PC-3 (cell line): ENCODE measurements at regions not wholly inside any gene's neighbourhood (a gene's known extent, or its start where the extent isn't known, plus 50 kb on each side); places are given as distances from the start of the nearest gene placed in this dataset.

ENCODE experiments used
- ATAC-seq: fragments of 200-7000 bp; cut with Tn5 transposase; 2 replicates; pipeline ENCODE4 v1.9.1; 2020; ENCODE audit warnings: mild to moderate bottlenecking, moderate library complexity
- BruUV-seq: library from RNA; stranded (reverse); fragments of 400-500 nt; replicated peaks from 2 replicates; lab custom pipeline; 2021; lab: Mats Ljungman, UMichigan
- CTCF ChIA-PET: fragments of 300-600 bp; sonication (Branson Sonifier 250); formaldehyde crosslinking; loops from one replicate; lab custom pipeline; 2022; ENCODE audit warnings: antibody characterized with exemption; lab: Charles Lee
- POLR2A ChIA-PET: fragments of 300-600 bp; sonication (Branson Sonifier 250); formaldehyde crosslinking; loops from one replicate; lab custom pipeline; 2022; ENCODE audit warnings: antibody characterized with exemption; ENCODE audit not compliant: unreplicated experiment; lab: Charles Lee
- DNase-seq: peaks from one replicate; pipeline ENCODE4 v3.0.0-alpha.2; 2015
- H2AFZ ChIP-seq: fragments of 300-600 bp; sonication (generic); 2 replicates; pipeline ENCODE4 v1.6.0; 2016; ENCODE audit warnings: antibody characterized with exemption, low read length
- H3F3A ChIP-seq: fragments of 300-600 bp; sonication (generic); one replicate; pipeline ENCODE4 v1.6.0; 2017; ENCODE audit warnings: antibody characterized with exemption, low read length, control low read depth, mild to moderate bottlenecking; ENCODE audit not compliant: unreplicated experiment
- H3K27ac ChIP-seq: fragments of 300-600 bp; sonication (generic); 2 replicates; pipeline ENCODE4 v1.5.1; 2016; ENCODE audit warnings: mild to moderate bottlenecking, low read length
- H3K27me3 ChIP-seq: fragments of 300-600 bp; sonication (generic); 2 replicates; pipeline ENCODE4 v1.6.1; 2016; ENCODE audit warnings: low read length, mixed read lengths
- H3K36me3 ChIP-seq: fragments of 300-600 bp; sonication (generic); 2 replicates; pipeline ENCODE4 v1.6.1; 2016; ENCODE audit warnings: low read depth, mixed run types, low read length, mixed read lengths
- H3K4me1 ChIP-seq: fragments of 300-600 bp; sonication (generic); 2 replicates; pipeline ENCODE4 v1.5.1; 2016; ENCODE audit warnings: low read length; ENCODE audit not compliant: insufficient read depth
- H3K4me2 ChIP-seq: fragments of 300-600 bp; sonication (generic); 2 replicates; pipeline ENCODE4 v1.6.0; 2016; ENCODE audit warnings: low read length
- H3K4me3 ChIP-seq: fragments of 300-600 bp; sonication (generic); 2 replicates; pipeline ENCODE4 v1.5.1; 2016; ENCODE audit warnings: mild to moderate bottlenecking, low read length, mixed read lengths
- H3K79me2 ChIP-seq: fragments of 300-600 bp; sonication (generic); 2 replicates; pipeline ENCODE4 v1.6.1; 2017; ENCODE audit warnings: low read length, mixed read lengths
- H3K9ac ChIP-seq: fragments of 300-600 bp; sonication (generic); 2 replicates; pipeline ENCODE4 v1.6.0; 2016; ENCODE audit warnings: mild to moderate bottlenecking, low read length
- H3K9me2 ChIP-seq: fragments of 300-600 bp; sonication (generic); replicated peaks from 2 replicates; pipeline ENCODE4 v1.6.1; 2016; ENCODE audit warnings: mixed run types, low read length, mixed read lengths
- H3K9me3 ChIP-seq: fragments of 300-600 bp; sonication (generic); 2 replicates; pipeline ENCODE4 v1.6.1; 2016; ENCODE audit warnings: low read length, mixed read lengths
- H4K20me1 ChIP-seq: fragments of 300-600 bp; sonication (generic); 2 replicates; pipeline ENCODE4 v1.6.1; 2016; ENCODE audit warnings: low read length, mixed read lengths
- CTCF ChIP-seq: fragments of 300-600 bp; sonication (generic); conservative IDR thresholded peaks from 2 replicates; pipeline ENCODE4 v1.5.1; 2017; ENCODE audit warnings: antibody characterized with exemption, low read depth, mild to moderate bottlenecking, low read length
- EZH2 ChIP-seq: fragments of 300-600 bp; sonication (generic); IDR thresholded peaks from one replicate; pipeline ENCODE4 v1.6.1; 2017; ENCODE audit warnings: antibody characterized with exemption, mild to moderate bottlenecking, low read length; ENCODE audit not compliant: unreplicated experiment
- EZH2phosphoT487 ChIP-seq: fragments of 300-600 bp; sonication (generic); IDR thresholded peaks from 2 replicates; pipeline ENCODE4 v1.6.1; 2018; ENCODE audit warnings: mild to moderate bottlenecking, antibody characterized with exemption, low read length, borderline replicate concordance
- intact Hi-C: fragments of 100-400 bp; cut with micrococcal nuclease; formaldehyde crosslinking; loops from 2 replicates; pipeline ENCODE4 v1.9.0; 2023

- intact Hi-C loops: no loop called here
- Histone ChIP-seq H3K79me2 (no peaks in the 10 kb centered on the region), H2AFZ (no peak overlapping the region), H3K27ac (no peak overlapping the region), H3K27me3 (no peaks in the 10 kb centered on the region), H3K9ac (no peak overlapping the region), H4K20me1 (no peaks in the 10 kb centered on the region), H3K9me2 (no peaks in the 10 kb centered on the region), H3K4me3 (no peak overlapping the region), H3F3A (no peaks in the 10 kb centered on the region), H3K36me3 (no peaks in the 10 kb centered on the region), H3K9me3 (no peaks in the 10 kb centered on the region), H3K4me1 (peaks cover 32% of the 10 kb centered on the region), H3K4me2 (no peak overlapping the region)
- ChIA-PET CTCF (no interaction called here), POLR2A (no interaction called here)
- BruUV-seq: no TSS peak
- ATAC-seq: no peak
- TF ChIP-seq CTCF: no peak
- TF ChIP-seq EZH2phosphoT487: no peak
- no peak for TF ChIP-seq EZH2
- no peak for DNase-seq
Observed at GRCh38 chr2:43162511-43162776, 64.0 kb downstream of the ZFP36L2 start.

DNA sequence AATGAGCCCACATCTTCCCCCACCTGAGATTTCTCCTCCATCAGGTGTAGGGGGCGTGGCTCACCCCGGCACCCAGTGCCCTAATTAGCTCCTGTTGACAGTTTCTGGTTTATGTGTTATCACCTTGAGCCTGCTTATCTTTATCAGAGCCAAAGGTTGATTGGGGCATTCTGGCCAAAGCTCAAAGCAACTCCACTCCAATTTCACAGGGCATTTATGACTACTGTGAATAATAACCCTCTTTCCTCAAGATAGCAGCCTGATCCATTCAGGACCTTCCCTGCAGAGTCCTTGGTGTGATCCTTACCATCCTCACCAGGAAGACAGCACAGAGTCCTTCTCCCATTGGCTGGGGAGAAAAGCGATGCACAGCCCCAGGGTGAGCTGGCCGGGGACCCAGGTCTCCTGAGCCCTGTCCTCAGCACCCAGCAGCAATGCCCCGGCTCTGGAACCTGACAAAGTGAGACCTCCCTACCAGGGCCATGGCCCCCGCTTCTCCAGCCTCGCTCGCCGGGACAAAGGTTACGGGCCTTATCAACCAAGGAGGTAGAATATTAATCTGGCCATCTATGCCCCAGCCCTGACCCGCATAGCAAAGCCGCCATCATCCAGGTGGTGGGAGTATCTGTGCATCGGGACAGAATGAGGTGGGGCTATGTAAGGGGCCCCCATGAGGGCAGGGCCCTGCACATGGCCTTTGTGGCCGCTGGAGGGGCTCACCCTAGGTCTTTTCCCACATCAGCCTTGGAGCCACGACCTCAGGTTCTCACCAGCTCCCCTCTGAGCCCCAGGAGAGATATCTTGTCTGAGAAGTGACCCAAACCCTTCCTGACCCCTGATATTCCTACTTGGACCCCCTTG is 64.5 kb downstream of the ZFP36L2 start:
- H2AFZ ChIP-seq: no peak overlapping the region
- TF ChIP-seq EZH2phosphoT487: no peak
- TF ChIP-seq EZH2: no peak
- TF ChIP-seq CTCF: no peak
- BruUV-seq: no TSS peak
- no peaks in the 10 kb centered on the region for H3F3A ChIP-seq
- H3K4me3 ChIP-seq: no peak overlapping the region
- H4K20me1 ChIP-seq: no peaks in the 10 kb centered on the region
- no peak overlapping the region for H3K9ac ChIP-seq
- H3K36me3 ChIP-seq: no peaks in the 10 kb centered on the region
- POLR2A ChIA-PET: no interaction called here
- DNase-seq (no peak), ATAC-seq (no peak)
- intact Hi-C loops: no loop called here
- no peak overlapping the region for H3K27ac ChIP-seq
- H3K9me2 ChIP-seq: no peaks in the 10 kb centered on the region
- H3K4me1 ChIP-seq: peaks cover 33% of the 10 kb centered on the region
- H3K9me3 ChIP-seq: no peaks in the 10 kb centered on the region
- H3K79me2 ChIP-seq: no peaks in the 10 kb centered on the region
- H3K4me2 ChIP-seq: no peak overlapping the region
- H3K27me3 ChIP-seq: no peaks in the 10 kb centered on the region
- CTCF ChIA-PET: no interaction called here

- ATAC-seq (no peak), DNase-seq (no peak)
- Histone ChIP-seq H4K20me1 (no peaks in the 10 kb centered on the region), H3K79me2 (no peaks in the 10 kb centered on the region), H3K9me3 (no peaks in the 10 kb centered on the region), H3K27ac (no peak overlapping the region), H2AFZ (no peak overlapping the region), H3K36me3 (no peaks in the 10 kb centered on the region), H3K4me3 (no peak overlapping the region), H3K4me1 (peaks cover 33% of the 10 kb centered on the region), H3F3A (no peaks in the 10 kb centered on the region), H3K9ac (no peak overlapping the region), H3K9me2 (no peaks in the 10 kb centered on the region), H3K27me3 (no peaks in the 10 kb centered on the region), H3K4me2 (no peak overlapping the region)
- TF ChIP-seq EZH2 (no peak), EZH2phosphoT487 (no peak), CTCF (no peak)
- CTCF ChIA-PET: no interaction called here
- intact Hi-C loops: no loop called here
- POLR2A ChIA-PET: no interaction called here
- BruUV-seq: no TSS peak
Observed at GRCh38 chr2:43160778-43161177, 65.6 kb downstream of the ZFP36L2 start.
